ENCODE measurements at regions not wholly inside any gene's neighbourhood (a gene's known extent, or its start where the extent isn't known, plus 50 kb on each side); places are given as distances from the start of the nearest gene placed in this dataset.

GRCh38 chr3:152636651-152637050 lies 198.3 kb upstream of the P2RY1 start:
- no peak overlapping the region for H3K4me3 ChIP-seq (ENCODE audit: control insufficient read depth, low read depth, low read length)
- no peak for TF ChIP-seq CTCF (conservative IDR thresholded peaks at IDR 0.05; ENCODE audit: control insufficient read depth, insufficient read depth, low read depth, low read length)
- no peak for DNase-seq (ENCODE audit: low read depth)

DNA sequence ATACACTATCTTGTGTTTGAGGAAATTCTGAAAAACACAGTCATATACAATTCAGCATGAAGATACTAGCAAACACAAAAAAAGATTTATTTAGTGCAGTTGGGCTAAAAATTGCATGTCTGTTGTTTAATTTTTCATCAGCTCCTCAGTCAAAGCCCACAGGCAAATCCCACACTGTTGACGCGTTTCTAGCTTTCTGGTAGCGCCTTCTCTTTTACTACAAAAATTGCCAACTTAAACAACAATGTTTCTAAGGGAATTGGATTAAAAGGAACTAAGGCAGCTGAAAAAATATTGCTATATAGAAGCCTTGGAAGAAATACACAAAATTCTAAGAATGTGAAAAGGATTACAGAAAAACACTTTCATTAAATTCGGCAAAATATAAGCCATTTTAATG lies 196.7 kb upstream of the P2RY1 start:
- no peak for DNase-seq (ENCODE audit: low read depth)
- H3K4me3 ChIP-seq (ENCODE audit: control insufficient read depth, low read depth, low read length) = no peak overlapping the region
- TF ChIP-seq CTCF (conservative IDR thresholded peaks at IDR 0.05; ENCODE audit: control insufficient read depth, insufficient read depth, low read depth, low read length) = no peak

DNA sequence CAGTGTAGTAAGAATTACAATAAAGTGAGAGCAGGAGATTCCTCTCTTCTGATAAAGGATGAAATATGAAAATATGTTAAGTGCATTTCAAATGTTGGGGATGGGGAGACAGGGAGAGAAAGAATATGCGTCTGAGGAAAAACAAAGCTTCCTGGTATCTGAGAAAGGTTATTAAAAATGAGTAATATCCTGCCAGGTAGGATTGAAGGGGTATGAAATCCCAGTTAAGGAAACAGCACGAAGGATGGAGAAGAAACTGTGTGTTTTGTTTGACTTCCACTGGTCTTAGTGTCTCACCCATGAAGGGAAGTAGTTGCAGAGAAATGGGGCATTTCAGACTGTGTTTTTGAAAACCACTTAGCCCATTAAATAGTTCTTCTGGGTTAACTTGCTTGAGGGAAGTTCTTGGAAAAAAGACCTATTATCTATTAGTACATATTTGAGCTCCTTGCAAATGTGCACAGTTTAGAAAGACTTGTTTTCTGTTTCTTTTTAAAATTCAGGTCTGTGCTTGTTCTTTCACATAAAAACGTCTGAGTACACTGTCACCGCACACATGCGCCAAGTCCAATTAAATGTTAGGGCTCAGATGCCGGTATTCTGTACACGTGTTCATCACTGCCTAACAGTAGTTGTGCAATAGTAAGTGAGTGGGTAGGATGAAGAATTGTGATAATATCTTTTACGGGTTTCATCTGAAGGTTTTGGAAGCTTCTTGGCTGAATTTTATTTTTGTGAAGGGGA lies 196.1 kb upstream of the P2RY1 start:
- peak; percentile 75 for DNase-seq (ENCODE audit: low read depth)
- H3K4me3 ChIP-seq (ENCODE audit: control insufficient read depth, low read depth, low read length) = no peak overlapping the region
- TF ChIP-seq CTCF (conservative IDR thresholded peaks at IDR 0.05; ENCODE audit: control insufficient read depth, insufficient read depth, low read depth, low read length) = no peak

- no peak for DNase-seq (ENCODE audit: low read depth)
- no peak overlapping the region for H3K4me3 ChIP-seq (ENCODE audit: control insufficient read depth, low read depth, low read length)
- TF ChIP-seq CTCF (conservative IDR thresholded peaks at IDR 0.05; ENCODE audit: control insufficient read depth, insufficient read depth, low read depth, low read length) = no peak
These were observed 193.7 kb upstream of the P2RY1 start for GRCh38 chr3:152641198-152641597.

GRCh38 chr3:152642658-152643057 lies 192.3 kb upstream of the P2RY1 start:
- no peak for DNase-seq (ENCODE audit: low read depth)
- no peak overlapping the region for H3K4me3 ChIP-seq (ENCODE audit: control insufficient read depth, low read depth, low read length)
- no peak for TF ChIP-seq CTCF (conservative IDR thresholded peaks at IDR 0.05; ENCODE audit: control insufficient read depth, insufficient read depth, low read depth, low read length)

DNA sequence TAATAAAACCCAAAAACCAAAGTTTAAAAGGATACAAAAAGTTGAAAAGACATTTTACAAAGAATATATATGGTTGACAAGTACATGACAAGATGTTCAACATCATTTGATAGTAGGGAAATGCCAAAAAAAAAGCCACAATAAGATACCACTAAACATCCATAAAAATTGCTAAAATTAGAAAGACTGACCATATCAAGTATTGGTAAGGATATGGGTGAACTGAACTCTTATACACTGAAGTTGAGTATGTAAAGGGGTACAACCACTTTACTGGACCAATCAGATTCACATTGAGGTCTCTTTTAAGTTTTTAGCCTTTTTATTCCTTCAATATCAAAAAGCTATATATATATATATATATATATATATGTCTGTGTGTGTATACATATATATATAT lies 190.5 kb upstream of the P2RY1 start:
- no peak overlapping the region for H3K4me3 ChIP-seq (ENCODE audit: control insufficient read depth, low read depth, low read length)
- no peak for DNase-seq (ENCODE audit: low read depth)
- no peak for TF ChIP-seq CTCF (conservative IDR thresholded peaks at IDR 0.05; ENCODE audit: control insufficient read depth, insufficient read depth, low read depth, low read length)

DNA sequence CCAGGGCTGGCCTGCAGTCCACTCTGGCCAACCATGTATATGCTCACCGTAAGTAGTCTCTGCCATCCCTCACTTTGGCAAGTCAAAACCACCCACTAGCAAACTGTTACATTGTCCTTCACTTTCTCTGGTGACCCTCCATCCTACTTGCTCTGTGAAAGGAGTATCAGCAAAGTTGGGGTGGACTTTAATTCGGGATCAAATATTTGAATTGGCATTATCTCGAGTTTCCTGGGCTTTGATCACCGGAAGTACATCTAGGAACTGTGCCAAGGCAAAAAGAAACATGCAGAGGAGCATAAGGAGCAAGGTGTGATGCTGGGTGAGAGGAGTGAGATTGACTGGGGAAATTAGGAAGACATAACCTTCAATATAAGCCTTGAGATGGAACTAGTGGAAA lies 188.9 kb upstream of the P2RY1 start:
- no peak for DNase-seq (ENCODE audit: low read depth)
- TF ChIP-seq CTCF (conservative IDR thresholded peaks at IDR 0.05; ENCODE audit: control insufficient read depth, insufficient read depth, low read depth, low read length) = no peak
- no peak overlapping the region for H3K4me3 ChIP-seq (ENCODE audit: control insufficient read depth, low read depth, low read length)
